CD1c-positive myeloid dendritic cell (primary cell): ENCODE measurements at regions not wholly inside any gene's neighbourhood (a gene's known extent, or its start where the extent isn't known, plus 50 kb on each side); places are given as distances from the start of the nearest gene placed in this dataset.
"Not testable (repeated sequence)": the region's sequence is repeated elsewhere in the genome, so short reads cannot be mapped to it uniquely, and the experiment has no call there.

ENCODE experiments used
- DNase-seq: peaks from one replicate; pipeline ENCODE4 v3.0.0-alpha.2; 2016; ENCODE audit errors: extremely low spot score

- not testable (repeated sequence) for DNase-seq
Observed at GRCh38 chr12:88714263-88714882, 134.1 kb upstream of the KITLG start.

- DNase-seq: no peak
Observed at GRCh38 chr12:88707800-88708199, 127.5 kb upstream of the KITLG start.

GRCh38 chr12:88706286-88706685, 126.0 kb upstream of the KITLG start:
- DNase-seq: no peak

- no peak for DNase-seq
Observed at GRCh38 chr12:88703790-88704189, 123.5 kb upstream of the KITLG start.

GRCh38 chr12:88698471-88698870, 118.2 kb upstream of the KITLG start:
- no peak for DNase-seq

GRCh38 chr12:88693837-88694445, 113.7 kb upstream of the KITLG start:
- no peak for DNase-seq

GRCh38 chr12:88691811-88692210, 111.5 kb upstream of the KITLG start:
- DNase-seq: no peak

- DNase-seq: no peak
Observed at GRCh38 chr12:88684610-88685009, 104.3 kb upstream of the KITLG start.

- no peak for DNase-seq
Observed at GRCh38 chr12:88684170-88684569, 103.9 kb upstream of the KITLG start.

GRCh38 chr12:88683628-88684027, 103.4 kb upstream of the KITLG start:
- no peak for DNase-seq

- DNase-seq: no peak
Observed at GRCh38 chr12:88681271-88681670, 101.0 kb upstream of the KITLG start.

- DNase-seq: no peak
Observed at GRCh38 chr12:88677464-88677863, 97.2 kb upstream of the KITLG start.

- DNase-seq: not testable (repeated sequence)
Observed at GRCh38 chr12:88667615-88668014, 87.3 kb upstream of the KITLG start.

- DNase-seq: no peak
Observed at GRCh38 chr12:88665071-88665470, 84.8 kb upstream of the KITLG start.

- DNase-seq: no peak
Observed at GRCh38 chr12:88662961-88663360, 82.7 kb upstream of the KITLG start.

- DNase-seq: no peak
Observed at GRCh38 chr12:88662093-88662492, 81.8 kb upstream of the KITLG start.

- no peak for DNase-seq
Observed at GRCh38 chr12:88658009-88658408, 77.7 kb upstream of the KITLG start.

- peak; percentile 15 for DNase-seq
Observed at GRCh38 chr12:88650715-88651114, 70.4 kb upstream of the KITLG start.

GRCh38 chr12:88648625-88649024, 68.4 kb upstream of the KITLG start:
- DNase-seq: no peak

GRCh38 chr12:88646824-88647223, 66.6 kb upstream of the KITLG start:
- DNase-seq: no peak

GRCh38 chr12:88645816-88646215, 65.5 kb upstream of the KITLG start:
- no peak for DNase-seq

- DNase-seq: peak; percentile 76
Observed at GRCh38 chr12:88644946-88645702, 64.9 kb upstream of the KITLG start.

GRCh38 chr12:88643685-88644084, 63.4 kb upstream of the KITLG start:
- DNase-seq: no peak
